ENCODE measurements at regions not wholly inside any gene's neighbourhood (a gene's known extent, or its start where the extent isn't known, plus 50 kb on each side); places are given as distances from the start of the nearest gene placed in this dataset.

DNA sequence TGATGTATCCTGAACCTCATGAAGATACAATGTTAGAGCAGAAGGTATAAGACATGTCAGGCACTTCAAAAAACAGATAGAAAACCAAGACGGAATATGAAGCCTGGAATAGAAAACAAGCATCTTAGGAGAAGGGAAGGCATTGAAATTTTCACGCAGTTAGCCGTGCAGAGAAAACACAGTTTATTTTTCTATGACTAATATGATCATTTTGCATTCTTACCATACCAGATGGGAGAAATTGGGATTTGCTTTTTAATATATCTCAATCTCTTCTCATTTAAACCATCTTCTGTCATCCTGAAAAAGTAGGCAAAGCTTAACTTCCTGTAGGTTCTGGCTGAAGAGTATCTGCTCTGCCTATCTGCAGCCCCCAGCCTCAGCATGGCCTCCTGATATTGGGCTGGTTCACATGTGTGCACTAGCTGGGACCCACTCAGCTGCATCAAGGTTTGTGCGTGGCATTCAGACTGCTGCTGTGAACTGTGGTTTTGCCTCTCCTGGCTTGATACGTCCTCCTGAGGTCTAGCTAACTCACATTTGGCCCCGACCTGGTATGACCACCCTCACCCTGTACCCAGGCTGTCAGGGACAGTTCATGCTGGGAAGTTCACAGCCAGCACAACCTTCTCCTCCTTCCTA, 392.5 kb upstream of the SASH1 start:
- Histone ChIP-seq H3K9ac (ENCODE audit: low read depth in 2 of 2, low read length in 2 of 2) (no peak overlapping the region), H3K9me3 (no peaks in the 10 kb centered on the region), H3K36me3 (no peaks in the 10 kb centered on the region), H3K4me1 (no peaks in the 10 kb centered on the region), H3K27me3 (no peaks in the 10 kb centered on the region), H3K4me3 (no peak overlapping the region), H3K27ac (peak overlapping the region; percentile 42)
- DNase-seq, result no peak
- TF ChIP-seq, protein P1, sequence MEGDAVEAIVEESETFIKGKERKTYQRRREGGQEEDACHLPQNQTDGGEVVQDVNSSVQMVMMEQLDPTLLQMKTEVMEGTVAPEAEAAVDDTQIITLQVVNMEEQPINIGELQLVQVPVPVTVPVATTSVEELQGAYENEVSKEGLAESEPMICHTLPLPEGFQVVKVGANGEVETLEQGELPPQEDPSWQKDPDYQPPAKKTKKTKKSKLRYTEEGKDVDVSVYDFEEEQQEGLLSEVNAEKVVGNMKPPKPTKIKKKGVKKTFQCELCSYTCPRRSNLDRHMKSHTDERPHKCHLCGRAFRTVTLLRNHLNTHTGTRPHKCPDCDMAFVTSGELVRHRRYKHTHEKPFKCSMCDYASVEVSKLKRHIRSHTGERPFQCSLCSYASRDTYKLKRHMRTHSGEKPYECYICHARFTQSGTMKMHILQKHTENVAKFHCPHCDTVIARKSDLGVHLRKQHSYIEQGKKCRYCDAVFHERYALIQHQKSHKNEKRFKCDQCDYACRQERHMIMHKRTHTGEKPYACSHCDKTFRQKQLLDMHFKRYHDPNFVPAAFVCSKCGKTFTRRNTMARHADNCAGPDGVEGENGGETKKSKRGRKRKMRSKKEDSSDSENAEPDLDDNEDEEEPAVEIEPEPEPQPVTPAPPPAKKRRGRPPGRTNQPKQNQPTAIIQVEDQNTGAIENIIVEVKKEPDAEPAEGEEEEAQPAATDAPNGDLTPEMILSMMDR (IDR thresholded peaks at IDR 0.05), result no peak
- intact Hi-C loops (cut with DNase I), result no loop called here

DNA sequence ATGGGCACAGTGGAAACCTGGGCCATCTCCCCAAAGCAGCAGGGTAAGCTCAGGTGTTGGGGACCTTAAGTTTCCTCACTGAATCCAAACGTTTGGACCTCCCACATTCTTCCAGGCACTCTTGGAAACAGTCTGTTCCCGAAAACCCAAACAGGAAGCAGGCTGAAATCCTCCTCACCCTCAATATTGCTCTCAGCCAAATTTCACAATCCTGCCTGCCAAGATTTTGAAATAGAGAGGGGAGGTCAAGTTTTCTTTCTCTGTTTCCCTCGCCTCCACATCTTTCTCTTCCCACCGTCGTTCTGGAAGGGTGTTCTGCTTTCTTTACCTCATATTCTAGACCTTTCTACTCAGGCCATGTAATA, 392.0 kb upstream of the SASH1 start:
- DNase-seq, result no peak
- Histone ChIP-seq H3K4me3 (no peak overlapping the region), H3K36me3 (no peaks in the 10 kb centered on the region), H3K4me1 (no peaks in the 10 kb centered on the region), H3K27me3 (no peaks in the 10 kb centered on the region), H3K9ac (ENCODE audit: low read depth in 2 of 2, low read length in 2 of 2) (no peak overlapping the region), H3K9me3 (no peaks in the 10 kb centered on the region), H3K27ac (peak overlapping the region; percentile 42)
- intact Hi-C loops (cut with DNase I), result no loop called here
- TF ChIP-seq, protein P1 (IDR thresholded peaks at IDR 0.05), result no peak

DNA sequence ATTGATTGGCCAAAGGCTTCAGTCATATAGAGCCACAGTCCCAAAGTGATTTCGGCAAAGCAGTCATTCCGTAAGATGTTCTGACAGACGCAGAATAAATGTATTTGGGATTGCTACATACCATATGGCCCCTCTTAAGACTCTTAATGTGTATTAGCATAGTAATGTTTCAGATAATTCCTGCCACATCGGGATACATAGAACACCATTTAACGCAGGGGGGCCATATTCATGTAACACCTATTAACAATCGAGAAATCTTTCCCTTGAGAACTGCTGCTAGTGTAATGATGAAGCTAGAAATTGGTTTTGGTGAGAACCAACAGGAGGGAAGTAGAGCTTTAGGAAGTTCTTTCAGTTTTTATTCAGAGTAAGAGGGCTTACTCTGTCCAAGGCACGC, 390.9 kb upstream of the SASH1 start:
- no peak for DNase-seq
- intact Hi-C loops (cut with DNase I), result no loop called here
- Histone ChIP-seq H3K36me3 (no peaks in the 10 kb centered on the region), H3K4me3 (no peak overlapping the region), H3K4me1 (no peaks in the 10 kb centered on the region), H3K27ac (no peak overlapping the region), H3K9ac (ENCODE audit: low read depth in 2 of 2, low read length in 2 of 2) (no peak overlapping the region), H3K27me3 (no peaks in the 10 kb centered on the region), H3K9me3 (no peaks in the 10 kb centered on the region)
- TF ChIP-seq, protein P1 (IDR thresholded peaks at IDR 0.05), result no peak

DNA sequence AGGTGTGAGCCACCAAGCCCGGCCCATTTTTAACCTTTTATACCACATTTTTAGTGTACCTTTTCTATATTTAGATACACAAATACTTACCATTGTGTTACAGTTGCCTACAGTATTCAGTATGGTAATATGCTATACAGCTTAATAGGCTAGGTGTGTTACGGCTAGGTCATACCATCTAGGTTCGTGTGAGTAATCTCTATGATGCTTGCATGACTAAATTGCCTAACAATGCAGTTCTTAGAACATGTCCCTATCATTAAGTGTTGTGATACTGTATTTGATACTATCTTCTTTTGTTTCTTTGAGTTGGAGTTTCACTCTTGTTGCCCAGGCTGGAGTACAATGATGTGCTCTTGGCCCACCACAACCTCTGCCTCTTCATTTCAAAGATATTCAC, 387.7 kb upstream of the SASH1 start:
- Histone ChIP-seq H3K27ac (no peak overlapping the region), H3K9me3 (no peaks in the 10 kb centered on the region), H3K36me3 (no peaks in the 10 kb centered on the region), H3K4me1 (no peaks in the 10 kb centered on the region), H3K4me3 (no peak overlapping the region), H3K9ac (ENCODE audit: low read depth in 2 of 2, low read length in 2 of 2) (no peak overlapping the region), H3K27me3 (no peaks in the 10 kb centered on the region)
- intact Hi-C loops (cut with DNase I), result no loop called here
- TF ChIP-seq, protein P1 (IDR thresholded peaks at IDR 0.05), result no peak
- no peak for DNase-seq

DNA sequence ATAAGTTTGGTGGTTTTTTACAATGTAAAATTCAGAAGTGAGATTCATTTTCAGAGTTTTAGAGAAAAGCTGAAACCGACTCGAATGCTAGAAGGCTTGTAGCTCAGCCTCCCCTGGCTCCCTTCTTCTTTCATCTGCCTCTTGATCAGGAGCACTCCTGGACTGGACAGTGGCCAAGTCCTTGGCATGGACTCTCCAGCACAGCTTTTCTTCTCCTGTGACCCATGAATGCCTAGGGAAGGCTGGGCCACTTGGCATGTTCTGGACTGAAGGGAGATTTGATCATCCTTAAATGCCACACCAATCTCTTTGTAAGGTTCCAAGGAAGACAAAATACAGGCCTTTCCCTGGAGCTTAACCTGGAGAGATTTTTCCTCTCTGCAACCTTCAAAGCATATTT, 384.0 kb upstream of the SASH1 start:
- Histone ChIP-seq H3K4me1 (no peaks in the 10 kb centered on the region), H3K9me3 (no peaks in the 10 kb centered on the region), H3K4me3 (no peak overlapping the region), H3K27me3 (no peaks in the 10 kb centered on the region), H3K9ac (ENCODE audit: low read depth in 2 of 2, low read length in 2 of 2) (no peak overlapping the region), H3K27ac (no peak overlapping the region), H3K36me3 (no peaks in the 10 kb centered on the region)
- no peak for DNase-seq
- TF ChIP-seq, protein P1 (IDR thresholded peaks at IDR 0.05), result no peak
- intact Hi-C loops (cut with DNase I), result no loop called here

All from colonic mucosa (tissue), 4 donors.